Stimulated activated naive B cell treated with anti-CD40 and anti-IgM and Interleukin-4, amounts not matched to agents 10 μg/mL and 1 μg/mL and 100 μg/mL, for 72 hours (primary cell): ENCODE measurements at regions not wholly inside any gene's neighbourhood (a gene's known extent, or its start where the extent isn't known, plus 50 kb on each side); places are given as distances from the start of the nearest gene placed in this dataset.

Experiments used
- ATAC-seq, 2 donors: fragments of 150-1000 bp; cut with Tn5 transposase; replicated peaks; 2 replicates each; pipeline ENCODE4 v1.10.0; 2021; ENCODE audit warnings: moderate library complexity in 1 of 2
- DNase-seq: peaks from one replicate; pipeline ENCODE4 v3.0.0; 2021
- H3K27ac Mint-ChIP-seq: one replicate; pipeline ENCODE4 v1.8.0; 2022; ENCODE audit warnings: mild to moderate bottlenecking, mixed read lengths
- H3K27me3 Mint-ChIP-seq, 2 donors: one replicate each; pipeline ENCODE4 v1.8.0; 2022; ENCODE audit warnings: mixed read lengths in 2 of 2
- H3K36me3 Mint-ChIP-seq, 2 donors: one replicate each; pipeline ENCODE4 v1.8.0; 2022; ENCODE audit warnings: mixed read lengths in 2 of 2, mild to moderate bottlenecking in 1 of 2
- H3K4me1 Mint-ChIP-seq, 2 donors: one replicate each; pipeline ENCODE4 v1.8.0; 2022; ENCODE audit warnings: mixed read lengths in 2 of 2, mild to moderate bottlenecking in 1 of 2
- H3K4me3 Mint-ChIP-seq, 2 donors: one replicate each; pipeline ENCODE4 v1.8.0; 2022; ENCODE audit warnings: mild to moderate bottlenecking in 2 of 2, mixed read lengths in 2 of 2, moderate library complexity in 1 of 2
- H3K9me3 Mint-ChIP-seq, 2 donors: one replicate each; pipeline ENCODE4 v1.8.0; 2022; ENCODE audit warnings: mixed read lengths in 2 of 2, mild to moderate bottlenecking in 1 of 2

DNA sequence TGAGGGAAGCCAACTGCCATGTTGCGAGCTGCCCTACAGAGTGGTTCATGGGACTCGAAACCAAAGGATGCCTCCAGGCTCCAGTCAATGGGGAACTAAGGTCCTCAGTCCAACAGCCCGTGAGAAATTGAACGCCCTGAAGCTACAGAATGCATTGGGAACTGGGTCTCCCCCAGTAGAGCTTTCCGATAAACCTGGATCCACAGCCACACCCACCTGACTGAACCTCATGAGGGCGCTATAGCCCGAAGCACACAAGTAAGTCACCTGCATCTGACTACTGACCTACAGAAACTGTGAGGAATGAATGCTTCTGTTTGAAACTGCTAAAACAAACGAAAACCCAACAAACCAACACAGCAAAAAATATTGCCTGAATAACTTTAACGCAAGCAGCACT lies 1297.7 kb downstream of the AACS start:
- peaks cover 6 to 12% of the 10 kb centered on the region in 2 donors for H3K9me3 Mint-ChIP-seq
- no peaks in the 10 kb centered on the region for H3K36me3 Mint-ChIP-seq
- no peaks in the 10 kb centered on the region for H3K27me3 Mint-ChIP-seq
- no peak overlapping the region for H3K4me3 Mint-ChIP-seq
- no peak for DNase-seq
- no peaks in the 10 kb centered on the region for H3K4me1 Mint-ChIP-seq
- ATAC-seq: no peak
- no peak overlapping the region for H3K27ac Mint-ChIP-seq

- Mint-ChIP-seq H3K4me3 (no peak overlapping the region), H3K4me1 (no peaks in the 10 kb centered on the region), H3K9me3 (peaks cover 0 to 2% of the 10 kb centered on the region in 2 donors), H3K27ac (no peak overlapping the region), H3K27me3 (no peaks in the 10 kb centered on the region), H3K36me3 (no peaks in the 10 kb centered on the region)
- DNase-seq (no peak), ATAC-seq (no peak)
These were observed 1304.5 kb downstream of the AACS start for GRCh38 chr12:126369487-126370463.

GRCh38 chr12:126383506-126383905 lies 1318.3 kb downstream of the AACS start:
- no peak for ATAC-seq

GRCh38 chr12:126384026-126384564 lies 1318.9 kb downstream of the AACS start:
- no peak for DNase-seq
- no peak for ATAC-seq
- Mint-ChIP-seq H3K4me1 (no peaks in the 10 kb centered on the region), H3K27me3 (peaks cover 0 to 8% of the 10 kb centered on the region in 2 donors), H3K27ac (no peak overlapping the region), H3K4me3 (no peak overlapping the region), H3K36me3 (no peaks in the 10 kb centered on the region), H3K9me3 (peaks cover 20% of the 10 kb centered on the region in 2 donors)

More at GRCh38 chr12:126383506-126383905, 1318.3 kb downstream of the AACS start:
- Mint-ChIP-seq H3K4me1 (no peaks in the 10 kb centered on the region), H3K4me3 (no peak overlapping the region), H3K27ac (no peak overlapping the region), H3K36me3 (no peaks in the 10 kb centered on the region), H3K9me3 (peaks cover 17 to 20% of the 10 kb centered on the region in 2 donors), H3K27me3 (peaks cover 0 to 8% of the 10 kb centered on the region in 2 donors)
- DNase-seq: no peak

DNA sequence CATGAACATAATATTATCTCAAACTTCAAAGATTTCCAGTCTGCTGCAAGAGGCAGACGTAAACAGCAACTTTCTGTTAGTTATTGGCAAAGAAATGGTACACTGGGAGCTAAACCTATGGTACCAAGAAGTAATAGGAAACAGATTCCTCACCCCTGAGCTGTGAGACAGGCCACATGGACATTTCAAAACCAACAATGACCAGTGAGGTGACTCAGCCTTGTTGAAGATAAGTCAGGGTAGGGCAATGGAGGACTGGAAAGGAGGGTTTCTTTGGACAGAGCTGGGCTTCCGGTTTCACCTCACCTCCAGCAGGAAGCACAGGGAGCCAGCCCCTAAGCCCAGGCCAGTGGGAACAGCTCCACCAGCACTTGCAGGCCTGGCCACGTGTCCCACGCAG lies 1320.5 kb downstream of the AACS start:
- Mint-ChIP-seq H3K9me3 (peaks cover 18 to 24% of the 10 kb centered on the region in 2 donors), H3K4me1 (no peaks in the 10 kb centered on the region), H3K4me3 (no peak overlapping the region)

DNA sequence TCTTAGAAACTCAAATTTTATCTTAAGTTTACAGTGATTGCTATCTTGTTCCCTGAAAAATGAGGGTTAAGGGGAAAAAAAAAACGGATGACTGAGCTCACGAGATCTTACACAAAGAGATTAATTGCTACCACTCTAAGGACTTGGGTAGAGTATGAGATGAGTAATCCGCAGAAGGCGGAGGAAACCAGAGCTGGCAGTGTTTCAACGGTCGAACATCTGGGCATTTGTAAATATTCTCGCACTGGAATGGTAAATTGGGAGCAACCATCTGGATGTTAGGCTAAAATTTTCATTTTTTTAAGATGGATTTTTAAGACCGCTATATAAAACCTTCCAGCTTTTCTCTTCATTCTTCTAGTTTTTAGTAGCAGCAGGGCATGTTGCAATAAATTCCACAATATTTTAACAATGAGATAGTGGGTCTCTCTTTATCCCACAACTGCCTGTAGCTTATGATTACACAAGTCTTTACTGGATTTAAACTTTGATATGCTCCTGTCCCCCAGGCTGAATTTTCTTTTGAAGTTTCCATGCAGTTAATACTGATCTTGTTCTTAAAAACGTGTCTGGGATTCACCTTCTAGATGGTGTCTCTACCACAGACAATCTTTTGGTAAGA lies 1324.1 kb downstream of the AACS start:
- ATAC-seq (no peak), DNase-seq (no peak)
- H3K9me3 Mint-ChIP-seq: peaks cover 2 to 12% of the 10 kb centered on the region in 2 donors
- H3K36me3 Mint-ChIP-seq: no peaks in the 10 kb centered on the region
- peaks cover 0 to 8% of the 10 kb centered on the region in 2 donors for H3K27me3 Mint-ChIP-seq
- H3K4me3 Mint-ChIP-seq: no peak overlapping the region
- H3K27ac Mint-ChIP-seq: no peak overlapping the region
- H3K4me1 Mint-ChIP-seq: no peaks in the 10 kb centered on the region

More for the DNA sequence above, 1320.5 kb downstream of the AACS start:
- Mint-ChIP-seq H3K27ac (no peak overlapping the region), H3K36me3 (no peaks in the 10 kb centered on the region), H3K27me3 (peaks cover 0 to 8% of the 10 kb centered on the region in 2 donors)
- DNase-seq (no peak), ATAC-seq (no peak)

GRCh38 chr12:126389961-126390360 lies 1324.7 kb downstream of the AACS start:
- Mint-ChIP-seq H3K4me3 (no peak overlapping the region), H3K4me1 (no peaks in the 10 kb centered on the region), H3K27ac (no peak overlapping the region)

DNA sequence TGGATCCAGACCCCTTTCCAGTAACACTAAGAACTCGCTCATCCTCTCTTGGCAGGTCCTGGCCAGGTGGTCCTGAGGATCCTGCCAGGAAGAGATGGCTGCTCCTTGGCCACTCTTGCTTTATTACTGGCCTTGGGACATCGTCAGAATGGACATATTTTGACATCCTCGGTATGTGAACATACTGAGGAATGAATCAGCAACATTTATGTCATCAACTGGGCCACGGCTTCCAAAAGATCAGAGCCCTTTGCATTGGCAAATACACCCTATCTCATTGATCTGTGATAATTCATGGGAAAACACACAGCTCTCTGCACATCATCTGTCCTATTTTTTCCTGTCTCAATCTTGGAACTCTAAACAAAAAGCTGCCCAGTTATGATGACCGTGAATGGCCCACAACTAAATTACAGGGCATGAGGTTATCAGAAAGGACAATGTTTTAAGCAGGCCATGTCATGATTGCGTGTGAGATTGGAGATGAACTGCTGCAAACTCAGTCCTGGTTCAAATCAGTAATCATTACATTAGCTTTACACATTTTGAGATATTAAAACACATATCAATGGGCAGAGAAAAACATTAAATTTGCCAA lies 1325.8 kb downstream of the AACS start:
- Mint-ChIP-seq H3K9me3 (peaks cover 2 to 16% of the 10 kb centered on the region in 2 donors), H3K36me3 (no peaks in the 10 kb centered on the region), H3K27ac (no peak overlapping the region), H3K4me3 (no peak overlapping the region), H3K27me3 (peaks cover 0 to 5% of the 10 kb centered on the region in 2 donors), H3K4me1 (no peaks in the 10 kb centered on the region)
- no peak for ATAC-seq
- no peak for DNase-seq

More at GRCh38 chr12:126389961-126390360, 1324.7 kb downstream of the AACS start:
- DNase-seq (no peak), ATAC-seq (no peak)
- Mint-ChIP-seq H3K27me3 (peaks cover 0 to 8% of the 10 kb centered on the region in 2 donors), H3K36me3 (no peaks in the 10 kb centered on the region), H3K9me3 (peaks cover 2 to 12% of the 10 kb centered on the region in 2 donors)

DNA sequence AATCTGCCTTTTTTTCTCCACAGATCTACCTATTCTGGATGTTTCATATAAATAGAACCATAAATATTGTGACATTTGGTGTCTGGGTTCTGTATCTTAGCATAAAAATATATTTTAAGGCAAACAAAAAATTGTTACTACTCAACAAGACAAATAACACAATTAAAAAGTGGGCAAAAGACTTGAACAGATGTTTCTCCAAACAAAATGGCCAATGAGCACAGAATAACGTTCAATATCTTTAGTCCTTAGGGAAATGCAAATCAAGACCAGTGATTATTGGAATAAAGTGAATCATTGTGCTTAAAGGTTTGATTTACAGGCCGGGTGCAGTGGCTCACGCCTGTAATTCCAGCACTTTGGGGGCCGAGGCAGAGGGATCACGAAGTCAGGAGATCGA lies 1331.3 kb downstream of the AACS start:
- no peaks in the 10 kb centered on the region for H3K27me3 Mint-ChIP-seq
- H3K36me3 Mint-ChIP-seq: no peaks in the 10 kb centered on the region
- H3K4me3 Mint-ChIP-seq: no peak overlapping the region
- no peak overlapping the region for H3K27ac Mint-ChIP-seq
- no peak for DNase-seq
- no peak for ATAC-seq
- H3K4me1 Mint-ChIP-seq: no peaks in the 10 kb centered on the region
- H3K9me3 Mint-ChIP-seq: peaks cover 4 to 11% of the 10 kb centered on the region in 2 donors

DNA sequence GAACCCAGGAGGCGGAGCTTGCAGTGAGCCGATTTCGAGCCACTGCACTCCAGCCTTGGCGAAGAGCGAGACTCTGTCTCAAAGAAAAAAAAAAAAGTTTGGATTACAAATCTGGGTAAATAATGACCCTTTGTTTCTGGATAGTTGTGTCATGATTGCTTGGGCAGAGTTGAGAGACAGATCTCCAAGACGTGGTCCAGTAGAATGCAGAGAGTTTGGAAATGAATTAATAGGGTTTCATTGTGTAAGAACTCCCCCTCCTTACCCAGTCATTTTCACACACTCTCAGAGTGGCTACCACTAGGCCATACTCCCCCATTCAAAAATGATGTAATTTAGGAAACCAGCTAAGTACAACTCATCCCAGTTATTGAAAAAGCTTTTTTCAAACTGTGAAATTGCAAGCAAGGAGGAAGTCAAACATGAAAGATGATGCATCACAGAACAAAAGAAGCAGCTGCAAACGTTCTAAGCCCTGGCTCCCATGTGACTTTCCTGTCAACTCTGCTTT lies 1331.9 kb downstream of the AACS start:
- H3K9me3 Mint-ChIP-seq: peaks cover 4 to 11% of the 10 kb centered on the region in 2 donors
- H3K27ac Mint-ChIP-seq: no peak overlapping the region

DNA sequence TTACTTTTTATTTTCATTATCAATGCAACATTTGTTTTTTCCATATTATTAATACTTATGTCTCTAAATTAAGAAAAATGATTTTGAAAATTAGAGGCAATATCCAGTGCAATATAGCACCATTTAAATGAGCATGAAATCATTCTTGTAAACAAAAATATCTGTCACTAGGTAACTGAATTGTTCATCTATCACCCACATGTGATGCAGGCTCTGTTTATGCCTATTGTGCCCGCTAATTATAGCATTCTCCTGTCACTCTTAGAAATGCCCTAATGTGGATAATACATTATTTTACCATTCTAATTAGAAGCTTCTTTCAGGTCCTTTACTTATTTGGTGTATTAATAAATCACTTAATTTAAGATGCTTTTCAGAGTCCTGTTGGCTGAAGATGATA lies 1332.4 kb downstream of the AACS start:
- no peak overlapping the region for H3K27ac Mint-ChIP-seq
- ATAC-seq: no peak
- H3K36me3 Mint-ChIP-seq: no peaks in the 10 kb centered on the region
- H3K27me3 Mint-ChIP-seq: no peaks in the 10 kb centered on the region
- H3K9me3 Mint-ChIP-seq: peaks cover 4 to 11% of the 10 kb centered on the region in 2 donors
- DNase-seq: no peak
- no peaks in the 10 kb centered on the region for H3K4me1 Mint-ChIP-seq
- H3K4me3 Mint-ChIP-seq: no peak overlapping the region

More for the DNA sequence above, 1331.9 kb downstream of the AACS start:
- Mint-ChIP-seq H3K4me3 (no peak overlapping the region), H3K4me1 (no peaks in the 10 kb centered on the region), H3K36me3 (no peaks in the 10 kb centered on the region), H3K27me3 (no peaks in the 10 kb centered on the region)
- DNase-seq (no peak), ATAC-seq (peak in 1 of 2 donors; percentile 16)

DNA sequence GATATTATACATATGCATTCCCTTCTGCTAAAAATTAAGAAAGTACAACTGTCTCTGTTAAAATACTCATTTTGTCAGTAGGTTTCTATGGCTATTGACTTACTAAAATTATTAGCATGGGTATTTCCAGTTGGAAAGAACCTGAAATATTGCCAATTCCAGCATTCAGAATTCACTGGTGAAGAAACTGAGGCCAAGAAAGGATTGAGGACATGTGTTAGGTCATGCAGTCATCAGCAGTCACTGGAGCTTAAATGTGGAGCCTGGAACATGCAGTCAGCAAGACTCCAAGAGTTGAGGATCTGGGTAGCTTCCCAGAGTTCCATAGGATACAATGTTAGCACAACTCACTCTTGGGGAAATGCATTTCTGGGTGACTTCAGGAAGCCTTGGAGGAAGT lies 1335.6 kb downstream of the AACS start:
- Mint-ChIP-seq H3K27me3 (no peaks in the 10 kb centered on the region), H3K27ac (no peak overlapping the region), H3K4me3 (no peak overlapping the region), H3K36me3 (no peaks in the 10 kb centered on the region), H3K4me1 (no peaks in the 10 kb centered on the region), H3K9me3 (peaks cover 4 to 7% of the 10 kb centered on the region in 2 donors)
- ATAC-seq: no peak
- no peak for DNase-seq

GRCh38 chr12:126404293-126404881 lies 1339.2 kb downstream of the AACS start:
- Mint-ChIP-seq H3K27me3 (no peaks in the 10 kb centered on the region), H3K4me1 (no peaks in the 10 kb centered on the region), H3K4me3 (no peak overlapping the region), H3K9me3 (peaks cover 2 to 6% of the 10 kb centered on the region in 2 donors), H3K36me3 (no peaks in the 10 kb centered on the region), H3K27ac (no peak overlapping the region)
- no peak for DNase-seq
- no peak for ATAC-seq

DNA sequence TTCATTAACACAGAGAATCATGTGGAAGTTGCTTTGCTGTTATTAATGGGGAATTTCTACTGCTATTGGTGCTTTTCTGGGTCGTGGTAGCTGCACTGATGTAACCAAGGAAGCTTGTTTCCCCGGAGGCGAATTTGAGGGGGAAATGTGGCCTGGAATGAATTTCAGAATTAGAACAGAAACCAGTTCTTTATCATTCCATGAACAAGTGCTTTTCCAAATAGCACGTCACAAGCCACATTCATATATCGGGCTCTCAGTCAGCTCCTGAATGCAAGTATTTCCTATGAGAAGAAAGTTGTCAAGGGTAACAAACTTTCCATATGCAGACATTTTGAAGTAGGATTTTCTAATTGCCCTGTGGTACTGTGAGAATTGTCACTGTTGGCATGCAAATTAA lies 1353.2 kb downstream of the AACS start:
- no peak overlapping the region for H3K4me3 Mint-ChIP-seq
- DNase-seq: no peak
- H3K9me3 Mint-ChIP-seq: peaks cover 0 to 4% of the 10 kb centered on the region in 2 donors
- H3K4me1 Mint-ChIP-seq: no peaks in the 10 kb centered on the region
- ATAC-seq: no peak
- no peaks in the 10 kb centered on the region for H3K36me3 Mint-ChIP-seq
- no peaks in the 10 kb centered on the region for H3K27me3 Mint-ChIP-seq
- H3K27ac Mint-ChIP-seq: no peak overlapping the region
